Neural cell (in vitro differentiated cells): ENCODE measurements at regions not wholly inside any gene's neighbourhood (a gene's known extent, or its start where the extent isn't known, plus 50 kb on each side); places are given as distances from the start of the nearest gene placed in this dataset.

ENCODE experiments used
- H2AFZ ChIP-seq: fragments of 200-600, 300-800 bp; sonication (generic), shearing (Covaris generic); 2 replicates; pipeline ENCODE4 v1.6.0; 2014; ENCODE audit warnings: low read depth, mild to moderate bottlenecking, antibody characterized with exemption, low read length, moderate library complexity
- H3F3A ChIP-seq: fragments of 200-600 bp; shearing (Covaris generic); 2 replicates; pipeline ENCODE4 v1.6.1; 2016; ENCODE audit warnings: mild to moderate bottlenecking, moderate library complexity, mixed read lengths, antibody characterized with exemption, low read length; ENCODE audit not compliant: insufficient read depth, poor library complexity, severe bottlenecking
- H3K27ac ChIP-seq: fragments of 200-600, 300-800 bp; sonication (generic), shearing (Covaris generic); 2 replicates; pipeline ENCODE4 v1.5.1; 2014; ENCODE audit warnings: mild to moderate bottlenecking, low read length, moderate library complexity
- H3K27me3 ChIP-seq: fragments of 300-800, 200-600 bp; sonication (generic), shearing (Covaris generic); 2 replicates; pipeline ENCODE4 v1.6.0; 2014; ENCODE audit warnings: mild to moderate bottlenecking, low read depth, low read length, moderate library complexity; ENCODE audit not compliant: insufficient read depth
- H3K36me3 ChIP-seq: fragments of 300-800, 200-600 bp; sonication (generic), shearing (Covaris generic); 2 replicates; pipeline ENCODE4 v1.5.1; 2014; ENCODE audit warnings: mild to moderate bottlenecking, antibody characterized with exemption, low read length, moderate library complexity; ENCODE audit not compliant: insufficient read depth
- H3K4me2 ChIP-seq: fragments of 300-800, 200-600 bp; sonication (generic), shearing (Covaris generic); 2 replicates; pipeline ENCODE4 v1.6.0; 2014; ENCODE audit warnings: mild to moderate bottlenecking, low read length
- H3K4me3 ChIP-seq: fragments of 300-800, 200-600 bp; sonication (generic), shearing (Covaris generic); 2 replicates; pipeline ENCODE4 v1.5.1; 2014; ENCODE audit warnings: mild to moderate bottlenecking, low read length, moderate library complexity
- H3K79me2 ChIP-seq: fragments of 200-600 bp; shearing (Covaris generic); replicated peaks from 2 replicates; pipeline ENCODE4 v1.6.0; 2014; ENCODE audit warnings: mild to moderate bottlenecking, low read length, moderate library complexity; ENCODE audit not compliant: insufficient read depth
- H3K9ac ChIP-seq: fragments of 300-800, 200-600 bp; sonication (generic), shearing (Covaris generic); 2 replicates; pipeline ENCODE4 v1.6.1; 2016; ENCODE audit warnings: mild to moderate bottlenecking, low read length, mixed read lengths
- H3K9me2 ChIP-seq: fragments of 200-600 bp; shearing (Covaris generic); 2 replicates; pipeline ENCODE4 v1.6.1; 2016; ENCODE audit warnings: mild to moderate bottlenecking, low read length, mixed read lengths; ENCODE audit not compliant: insufficient read depth
- H3K9me3 ChIP-seq: fragments of 200-600, 300-800 bp; sonication (generic), shearing (Covaris generic); 2 replicates; pipeline ENCODE4 v1.6.1; 2016; ENCODE audit warnings: mild to moderate bottlenecking, mixed run types, low read length, moderate library complexity, mixed read lengths
- H4K20me1 ChIP-seq: fragments of 200-600 bp; shearing (Covaris generic); 2 replicates; pipeline ENCODE4 v1.6.1; 2016; ENCODE audit warnings: mild to moderate bottlenecking, mixed run types; ENCODE audit not compliant: insufficient read depth
- CTCF ChIP-seq: fragments of 450-650 bp; IDR thresholded peaks from 2 replicates; pipeline ENCODE4 v1.5.1; 2014; ENCODE audit warnings: antibody characterized with exemption, mild to moderate bottlenecking, moderate library complexity; ENCODE audit not compliant: poor library complexity, severe bottlenecking
- EP300 ChIP-seq: fragments of 450-650 bp; conservative IDR thresholded peaks from 2 replicates; pipeline ENCODE4 v1.6.1; 2014; ENCODE audit warnings: antibody characterized with exemption, mild to moderate bottlenecking, moderate library complexity; ENCODE audit not compliant: poor library complexity, severe bottlenecking
- EZH2 ChIP-seq: fragments of 200-600, 300-800 bp; shearing (Covaris generic), sonication (generic); IDR thresholded peaks from 2 replicates; pipeline ENCODE4 v1.6.1; 2014; ENCODE audit warnings: antibody characterized with exemption, low read length, borderline replicate concordance, mild to moderate bottlenecking; ENCODE audit not compliant: insufficient read depth, poor library complexity, severe bottlenecking
- MXI1 ChIP-seq: fragments of 450-650 bp; conservative IDR thresholded peaks from 2 replicates; pipeline ENCODE4 v1.6.1; 2014; ENCODE audit warnings: antibody characterized with exemption, mild to moderate bottlenecking; ENCODE audit not compliant: poor library complexity, severe bottlenecking
- POLR2AphosphoS5 ChIP-seq: IDR thresholded peaks from 2 replicates; pipeline ENCODE4 v1.6.1; 2012
- RAD21 ChIP-seq: fragments of 450-650 bp; conservative IDR thresholded peaks from 2 replicates; pipeline ENCODE4 v1.6.1; 2014; ENCODE audit warnings: antibody characterized with exemption, mild to moderate bottlenecking, moderate library complexity
- SMC3 ChIP-seq: fragments of 450-650 bp; conservative IDR thresholded peaks from 2 replicates; pipeline ENCODE4 v1.6.1; 2014; ENCODE audit warnings: antibody characterized with exemption, mild to moderate bottlenecking, moderate library complexity; ENCODE audit not compliant: poor library complexity
- TAF1 ChIP-seq: IDR thresholded peaks from 2 replicates; pipeline ENCODE4 v1.6.1; 2012; ENCODE audit warnings: low read depth
- TF ChIP-seq, protein P1 (sequence below): IDR thresholded peaks from 2 replicates; pipeline ENCODE4 v1.6.1; 2012; ENCODE audit warnings: borderline replicate concordance

- TF ChIP-seq POLR2AphosphoS5 (no peak), SMC3 (no peak), RAD21 (no peak), EZH2 (no peak), CTCF (no peak)
- H3K27me3 ChIP-seq: no peaks in the 10 kb centered on the region
- H3K9me2 ChIP-seq: no peaks in the 10 kb centered on the region
- no peak overlapping the region for H3K4me3 ChIP-seq
- no peaks in the 10 kb centered on the region for H3K79me2 ChIP-seq
- no peak overlapping the region for H2AFZ ChIP-seq
- H3K9ac ChIP-seq: no peak overlapping the region
- H3K36me3 ChIP-seq: no peaks in the 10 kb centered on the region
- H3F3A ChIP-seq: no peaks in the 10 kb centered on the region
- H3K4me2 ChIP-seq: no peak overlapping the region
- H4K20me1 ChIP-seq: no peaks in the 10 kb centered on the region
- H3K9me3 ChIP-seq: no peaks in the 10 kb centered on the region
- H3K27ac ChIP-seq: no peak overlapping the region
Observed at GRCh38 chr12:102571889-102572288, 91.5 kb upstream of the IGF1 start.

- Histone ChIP-seq H3K9me3 (no peaks in the 10 kb centered on the region), H3K9ac (no peak overlapping the region), H3K27me3 (no peaks in the 10 kb centered on the region), H3F3A (no peaks in the 10 kb centered on the region), H3K79me2 (no peaks in the 10 kb centered on the region), H3K36me3 (no peaks in the 10 kb centered on the region), H3K4me2 (no peak overlapping the region), H3K4me3 (no peak overlapping the region), H3K9me2 (no peaks in the 10 kb centered on the region), H3K27ac (no peak overlapping the region), H2AFZ (no peak overlapping the region), H4K20me1 (no peaks in the 10 kb centered on the region)
- TF ChIP-seq EZH2: no peak
- no peak for TF ChIP-seq MXI1
- no peak for TF ChIP-seq EP300
- TF ChIP-seq CTCF: no peak
- TF ChIP-seq, protein P1, sequence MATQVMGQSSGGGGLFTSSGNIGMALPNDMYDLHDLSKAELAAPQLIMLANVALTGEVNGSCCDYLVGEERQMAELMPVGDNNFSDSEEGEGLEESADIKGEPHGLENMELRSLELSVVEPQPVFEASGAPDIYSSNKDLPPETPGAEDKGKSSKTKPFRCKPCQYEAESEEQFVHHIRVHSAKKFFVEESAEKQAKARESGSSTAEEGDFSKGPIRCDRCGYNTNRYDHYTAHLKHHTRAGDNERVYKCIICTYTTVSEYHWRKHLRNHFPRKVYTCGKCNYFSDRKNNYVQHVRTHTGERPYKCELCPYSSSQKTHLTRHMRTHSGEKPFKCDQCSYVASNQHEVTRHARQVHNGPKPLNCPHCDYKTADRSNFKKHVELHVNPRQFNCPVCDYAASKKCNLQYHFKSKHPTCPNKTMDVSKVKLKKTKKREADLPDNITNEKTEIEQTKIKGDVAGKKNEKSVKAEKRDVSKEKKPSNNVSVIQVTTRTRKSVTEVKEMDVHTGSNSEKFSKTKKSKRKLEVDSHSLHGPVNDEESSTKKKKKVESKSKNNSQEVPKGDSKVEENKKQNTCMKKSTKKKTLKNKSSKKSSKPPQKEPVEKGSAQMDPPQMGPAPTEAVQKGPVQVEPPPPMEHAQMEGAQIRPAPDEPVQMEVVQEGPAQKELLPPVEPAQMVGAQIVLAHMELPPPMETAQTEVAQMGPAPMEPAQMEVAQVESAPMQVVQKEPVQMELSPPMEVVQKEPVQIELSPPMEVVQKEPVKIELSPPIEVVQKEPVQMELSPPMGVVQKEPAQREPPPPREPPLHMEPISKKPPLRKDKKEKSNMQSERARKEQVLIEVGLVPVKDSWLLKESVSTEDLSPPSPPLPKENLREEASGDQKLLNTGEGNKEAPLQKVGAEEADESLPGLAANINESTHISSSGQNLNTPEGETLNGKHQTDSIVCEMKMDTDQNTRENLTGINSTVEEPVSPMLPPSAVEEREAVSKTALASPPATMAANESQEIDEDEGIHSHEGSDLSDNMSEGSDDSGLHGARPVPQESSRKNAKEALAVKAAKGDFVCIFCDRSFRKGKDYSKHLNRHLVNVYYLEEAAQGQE: no peak
- TF ChIP-seq TAF1: no peak
- no peak for TF ChIP-seq POLR2AphosphoS5
- no peak for TF ChIP-seq SMC3
- TF ChIP-seq RAD21: no peak
Observed at GRCh38 chr12:102570256-102570655, 89.9 kb upstream of the IGF1 start.
